Keratinocyte (primary cell): ENCODE measurements at regions not wholly inside any gene's neighbourhood (a gene's known extent, or its start where the extent isn't known, plus 50 kb on each side); places are given as distances from the start of the nearest gene placed in this dataset.
"Not testable (repeated sequence)": the region's sequence is repeated elsewhere in the genome, so short reads cannot be mapped to it uniquely, and the experiment has no call there.

Experiments used
- DNase-seq: peaks from one replicate; pipeline ENCODE4 v3.0.0-alpha.2; 2011; ENCODE audit warnings: low read depth, missing footprints, low spot score
- FAIRE-seq: peaks from 2 replicates; lab custom pipeline; 2011; peaks lifted over from hg19 to GRCh38; lab: Jason Lieb, UNC
- H2AFZ ChIP-seq: 2 replicates; pipeline ENCODE4 v1.6.0; 2012; ENCODE audit warnings: low read length, control low read depth, inconsistent platforms; ENCODE audit not compliant: control insufficient read depth
- H3K27ac ChIP-seq: 2 replicates; pipeline ENCODE4 v1.5.1; 2011; ENCODE audit warnings: low read length; ENCODE audit not compliant: control insufficient read depth, insufficient read depth
- H3K27me3 ChIP-seq: 3 replicates; pipeline ENCODE4 v1.6.0; 2011; ENCODE audit warnings: low read length; ENCODE audit not compliant: control insufficient read depth, insufficient read depth; ENCODE audit errors: extremely low read depth
- H3K36me3 ChIP-seq, 2 experiments: 2 replicates in 1 of 2; 3 replicates in 1 of 2; pipeline ENCODE4 v1.5.1; 2011; ENCODE audit warnings: low read length in 2 of 2, mild to moderate bottlenecking in 1 of 2; ENCODE audit not compliant: control insufficient read depth in 2 of 2, insufficient read depth in 2 of 2; ENCODE audit errors: extremely low read depth in 1 of 2
- H3K4me1 ChIP-seq: 3 replicates; pipeline ENCODE4 v1.5.1; 2011; ENCODE audit warnings: low read length; ENCODE audit not compliant: control insufficient read depth, insufficient read depth; ENCODE audit errors: extremely low read depth
- H3K4me2 ChIP-seq: 3 replicates; pipeline ENCODE4 v1.6.0; 2011; ENCODE audit warnings: low read depth, low read length; ENCODE audit not compliant: control insufficient read depth, insufficient read depth; ENCODE audit errors: extremely low read depth
- H3K4me3 ChIP-seq, 3 experiments: fragments of 200-600 bp in 1 of 3; sonication (generic) in 1 of 3; 2 replicates in 2 of 3; 3 replicates in 1 of 3; pipeline ENCODE4 v1.5.1; 2011 to 2016; ENCODE audit warnings: low read length in 3 of 3, mild to moderate bottlenecking in 3 of 3, control low read depth in 2 of 3, inconsistent platforms in 1 of 3, low read depth in 1 of 3, mixed read lengths in 1 of 3, mixed run types in 1 of 3, moderate library complexity in 1 of 3; ENCODE audit not compliant: control insufficient read depth in 2 of 3, insufficient read depth in 2 of 3; ENCODE audit errors: extremely low read depth in 1 of 3
- H3K79me2 ChIP-seq: 2 replicates; pipeline ENCODE4 v1.6.0; 2012; ENCODE audit warnings: low read length; ENCODE audit not compliant: control insufficient read depth, insufficient read depth
- H3K9ac ChIP-seq: 3 replicates; pipeline ENCODE4 v1.6.0; 2011; ENCODE audit warnings: low read length; ENCODE audit not compliant: control insufficient read depth, insufficient read depth; ENCODE audit errors: extremely low read depth
- H3K9me1 ChIP-seq: 3 replicates; pipeline ENCODE4 v1.6.0; 2011; ENCODE audit warnings: low read length; ENCODE audit not compliant: control insufficient read depth, insufficient read depth; ENCODE audit errors: extremely low read depth
- H3K9me3 ChIP-seq: 2 replicates; pipeline ENCODE4 v1.5.1; 2012; ENCODE audit warnings: low read depth, low read length; ENCODE audit not compliant: control insufficient read depth
- H4K20me1 ChIP-seq: 3 replicates; pipeline ENCODE4 v1.6.0; 2011; ENCODE audit warnings: low read length; ENCODE audit not compliant: control insufficient read depth, insufficient read depth; ENCODE audit errors: extremely low read depth
- EZH2 ChIP-seq: IDR thresholded peaks from one replicate; pipeline ENCODE4 v1.6.1; 2012; ENCODE audit warnings: inconsistent platforms, mild to moderate bottlenecking, low read length, moderate library complexity
- dilution Hi-C: fragments of 300-500 bp; cut with MboI; formaldehyde crosslinking; loops from one replicate; pipeline ENCODE4 v1.7.0; 2020; ENCODE audit warnings: low sequenced_read_pairs; ENCODE audit not compliant: extremely low pct_ligation_motif_present
- TF ChIP-seq, protein P1 (sequence below), 3 experiments: IDR thresholded peaks in 1 of 3; conservative IDR thresholded peaks in 1 of 3; optimal IDR thresholded peaks in 1 of 3; 2 replicates in 2 of 3; 3 replicates in 1 of 3; pipeline versions ENCODE3 to v1.5.1; 2011; ENCODE audit warnings: low read length in 3 of 3, mild to moderate bottlenecking in 3 of 3, moderate library complexity in 2 of 3, control low read depth in 1 of 3, inconsistent platforms in 1 of 3; ENCODE audit not compliant: insufficient read depth in 2 of 3; ENCODE audit errors: extremely low read depth in 1 of 3

DNA sequence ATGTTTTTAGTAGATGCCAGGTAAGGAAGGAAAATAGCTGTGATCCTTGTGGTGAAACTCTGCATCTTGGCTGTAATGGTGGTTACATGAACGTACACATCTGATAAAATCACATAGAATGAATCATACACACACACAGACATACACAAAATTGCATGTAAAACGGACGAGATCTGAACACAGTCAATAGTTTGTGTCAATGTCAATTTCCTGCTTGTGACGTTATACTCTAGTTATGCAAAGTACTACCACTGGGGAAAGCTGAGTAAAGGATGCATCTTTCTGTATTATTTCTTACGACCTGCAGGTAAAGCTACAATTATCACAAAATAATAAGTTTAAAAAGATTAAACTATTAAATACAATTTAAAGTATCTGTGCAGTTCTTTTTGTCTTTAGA lies 493.7 kb upstream of the ZP4 start:
- H3K27me3 ChIP-seq: no peaks in the 10 kb centered on the region
- H3K4me3 ChIP-seq: no peak overlapping the region
- H3K4me2 ChIP-seq: no peak overlapping the region
- no peak overlapping the region for H3K27ac ChIP-seq
- no peak overlapping the region for H3K9ac ChIP-seq
- H3K9me3 ChIP-seq: no peaks in the 10 kb centered on the region
- H3K4me1 ChIP-seq: no peaks in the 10 kb centered on the region
- no peak for DNase-seq
- H3K9me1 ChIP-seq: no peaks in the 10 kb centered on the region
- no peaks in the 10 kb centered on the region for H3K79me2 ChIP-seq
- H3K36me3 ChIP-seq: no peaks in the 10 kb centered on the region
- TF ChIP-seq, protein P1, sequence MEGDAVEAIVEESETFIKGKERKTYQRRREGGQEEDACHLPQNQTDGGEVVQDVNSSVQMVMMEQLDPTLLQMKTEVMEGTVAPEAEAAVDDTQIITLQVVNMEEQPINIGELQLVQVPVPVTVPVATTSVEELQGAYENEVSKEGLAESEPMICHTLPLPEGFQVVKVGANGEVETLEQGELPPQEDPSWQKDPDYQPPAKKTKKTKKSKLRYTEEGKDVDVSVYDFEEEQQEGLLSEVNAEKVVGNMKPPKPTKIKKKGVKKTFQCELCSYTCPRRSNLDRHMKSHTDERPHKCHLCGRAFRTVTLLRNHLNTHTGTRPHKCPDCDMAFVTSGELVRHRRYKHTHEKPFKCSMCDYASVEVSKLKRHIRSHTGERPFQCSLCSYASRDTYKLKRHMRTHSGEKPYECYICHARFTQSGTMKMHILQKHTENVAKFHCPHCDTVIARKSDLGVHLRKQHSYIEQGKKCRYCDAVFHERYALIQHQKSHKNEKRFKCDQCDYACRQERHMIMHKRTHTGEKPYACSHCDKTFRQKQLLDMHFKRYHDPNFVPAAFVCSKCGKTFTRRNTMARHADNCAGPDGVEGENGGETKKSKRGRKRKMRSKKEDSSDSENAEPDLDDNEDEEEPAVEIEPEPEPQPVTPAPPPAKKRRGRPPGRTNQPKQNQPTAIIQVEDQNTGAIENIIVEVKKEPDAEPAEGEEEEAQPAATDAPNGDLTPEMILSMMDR (optimal IDR thresholded peaks at IDR 0.05 in 1 of 3, IDR thresholded peaks at IDR 0.05 in 1 of 3, conservative IDR thresholded peaks at IDR 0.05 in 1 of 3; ENCODE audit: extremely low read depth in 1 of 3, insufficient read depth in 2 of 3, low read length in 3 of 3): no peak
- no peak for TF ChIP-seq EZH2
- no peak overlapping the region for H2AFZ ChIP-seq
- no peak for FAIRE-seq
- dilution Hi-C loops: no loop called here
- no peaks in the 10 kb centered on the region for H4K20me1 ChIP-seq

DNA sequence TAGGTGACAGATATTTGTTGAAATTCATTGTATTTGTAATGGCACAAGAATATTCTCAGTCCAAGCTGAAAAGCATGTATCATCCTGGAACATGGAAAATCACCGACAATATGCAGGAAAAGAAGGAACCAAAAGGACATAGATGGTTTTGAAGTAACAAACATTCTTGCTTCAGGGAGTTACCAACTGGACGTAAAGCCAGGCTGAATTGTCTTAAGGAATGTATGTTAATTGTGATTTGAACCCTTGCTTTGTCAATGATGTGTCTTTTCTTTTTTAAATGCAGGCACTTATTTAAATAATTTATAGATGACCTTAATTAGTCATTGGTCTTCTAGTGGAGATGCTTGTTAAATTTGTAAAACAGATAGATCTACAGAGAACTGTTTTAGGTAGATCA lies 489.4 kb upstream of the ZP4 start:
- Histone ChIP-seq H3K9me3 (no peaks in the 10 kb centered on the region), H3K4me2 (no peak overlapping the region), H3K4me1 (no peaks in the 10 kb centered on the region), H3K27me3 (no peaks in the 10 kb centered on the region), H3K9ac (no peak overlapping the region), H3K79me2 (no peaks in the 10 kb centered on the region), H4K20me1 (no peaks in the 10 kb centered on the region), H3K27ac (no peak overlapping the region), H3K9me1 (no peaks in the 10 kb centered on the region), H3K36me3 (no peaks in the 10 kb centered on the region), H2AFZ (no peak overlapping the region), H3K4me3 (no peak overlapping the region)
- FAIRE-seq: no peak
- TF ChIP-seq EZH2: no peak
- TF ChIP-seq, protein P1 (optimal IDR thresholded peaks at IDR 0.05 in 1 of 3, IDR thresholded peaks at IDR 0.05 in 1 of 3, conservative IDR thresholded peaks at IDR 0.05 in 1 of 3; ENCODE audit: extremely low read depth in 1 of 3, insufficient read depth in 2 of 3, low read length in 3 of 3): no peak
- no peak for DNase-seq
- dilution Hi-C loops: no loop called here

DNA sequence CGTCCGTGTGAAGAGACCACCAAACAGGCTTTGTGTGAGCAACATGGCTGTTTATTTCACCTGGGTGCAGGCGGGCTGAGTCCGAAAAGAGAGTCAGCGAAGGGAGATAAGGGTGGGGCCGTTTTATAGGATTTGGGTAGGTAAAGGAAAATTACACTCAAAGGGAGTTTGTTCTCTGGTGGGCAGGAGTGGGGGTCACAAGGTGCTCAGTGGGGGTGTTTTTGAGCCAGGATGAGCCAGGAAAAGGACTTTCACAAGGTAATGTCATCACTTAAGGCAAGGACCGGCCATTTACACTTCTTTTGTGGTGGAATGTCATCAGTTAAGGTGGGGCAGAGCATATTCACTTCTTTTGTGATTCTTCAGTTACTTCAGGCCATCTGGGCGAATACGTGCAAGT lies 488.7 kb upstream of the ZP4 start:
- FAIRE-seq, H2AFZ ChIP-seq, H3K27me3 ChIP-seq, H3K9me1 ChIP-seq, H3K9ac ChIP-seq, H3K4me3 ChIP-seq, dilution Hi-C loops, H3K36me3 ChIP-seq, DNase-seq, H3K79me2 ChIP-seq, H3K27ac ChIP-seq, H3K4me2 ChIP-seq, H3K9me3 ChIP-seq, H3K4me1 ChIP-seq, H4K20me1 ChIP-seq: not testable (repeated sequence)
